RCC 7860 (cell line): ENCODE measurements at regions not wholly inside any gene's neighbourhood (a gene's known extent, or its start where the extent isn't known, plus 50 kb on each side); places are given as distances from the start of the nearest gene placed in this dataset.
"Not testable (repeated sequence)": the region's sequence is repeated elsewhere in the genome, so short reads cannot be mapped to it uniquely, and the experiment has no call there.

ENCODE experiments used
- DNase-seq: peaks from one replicate; pipeline ENCODE4 v3.0.0-alpha.2; 2015; ENCODE audit warnings: low spot score
- FAIRE-seq: peaks from 2 replicates; lab custom pipeline; 2012; peaks lifted over from hg19 to GRCh38; lab: Jason Lieb, UNC

DNA sequence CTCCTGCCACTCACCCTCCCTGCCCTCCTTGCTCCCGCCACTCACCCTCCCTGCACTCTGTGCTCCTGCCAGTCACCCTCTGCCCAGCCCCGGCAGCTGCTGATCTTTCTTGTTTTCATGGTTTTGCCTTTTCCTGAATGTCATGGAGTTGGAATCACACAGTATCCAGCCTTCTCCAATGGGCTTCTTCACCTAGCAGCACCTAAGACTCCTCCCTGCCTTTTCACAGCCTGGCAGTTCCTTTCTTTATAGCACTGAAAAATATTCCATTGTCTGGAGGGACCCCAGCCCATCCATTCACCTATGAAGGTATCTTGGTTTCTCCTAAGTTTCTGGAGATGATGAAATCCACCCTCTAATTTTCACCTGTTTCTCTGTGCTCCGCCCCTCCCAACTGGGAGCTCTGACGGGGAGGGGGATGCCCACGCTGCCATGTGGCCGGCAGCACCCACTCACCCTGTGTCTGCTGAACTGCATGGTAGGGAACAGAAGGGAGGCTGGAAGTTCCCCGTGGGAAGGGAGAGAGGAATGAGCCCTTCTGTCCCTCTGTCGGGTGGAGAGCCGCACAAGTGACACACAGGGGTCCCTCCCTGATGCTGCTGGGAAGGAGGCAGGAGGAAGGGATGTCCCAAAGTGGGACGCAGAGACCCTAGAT lies 144.9 kb upstream of the ZNF469 start:
- not testable (repeated sequence) for DNase-seq, FAIRE-seq

DNA sequence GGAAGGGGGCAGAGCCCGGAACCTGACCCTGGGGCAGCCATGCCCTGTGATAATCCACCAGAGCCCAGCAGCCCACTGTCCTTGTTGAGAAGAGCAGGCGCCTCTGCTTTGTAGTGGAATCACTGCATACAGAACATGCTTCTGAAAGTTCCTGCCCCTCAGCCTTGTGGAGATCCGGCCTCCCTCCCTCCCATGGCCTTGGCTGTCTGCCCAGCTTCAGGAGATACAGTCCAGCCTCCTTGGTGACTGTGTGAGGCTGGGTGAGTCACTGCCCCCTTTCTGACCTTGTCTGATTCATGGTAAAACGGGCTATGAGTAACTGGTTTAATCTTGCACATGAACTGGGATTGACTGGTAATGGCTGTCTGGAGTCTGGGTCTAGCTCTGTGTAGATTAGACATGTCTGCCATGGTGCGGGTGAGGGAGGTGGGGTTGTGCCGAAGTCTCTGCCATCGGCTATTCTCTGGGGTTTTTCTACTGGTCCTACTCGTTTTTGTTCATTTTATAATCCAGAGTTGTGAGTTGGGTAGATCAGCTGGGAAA lies 144.0 kb upstream of the ZNF469 start:
- DNase-seq (peak; percentile 95), FAIRE-seq (peak; percentile 99)

DNA sequence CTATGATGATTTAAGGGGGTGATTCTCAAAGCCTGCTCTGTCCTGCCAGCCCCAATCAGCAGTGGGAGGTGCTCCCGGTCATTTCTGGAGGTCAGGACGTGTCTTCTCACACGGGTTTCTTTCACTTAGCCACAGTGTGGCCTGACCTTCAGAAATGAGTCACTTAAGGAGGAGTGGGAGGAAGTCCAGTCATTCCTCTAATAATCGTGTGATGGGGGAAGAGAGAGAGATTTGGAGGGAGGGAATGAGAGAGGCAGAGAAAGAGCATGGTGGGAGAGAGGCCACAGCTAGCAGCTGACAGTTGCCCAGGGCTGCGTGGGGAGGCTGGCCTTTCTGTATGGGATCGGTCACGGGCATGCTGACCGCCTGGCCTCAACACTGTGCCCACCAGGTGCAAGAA lies 142.6 kb upstream of the ZNF469 start:
- peak; percentile 93 for FAIRE-seq
- peak; percentile 92 for DNase-seq

GRCh38 chr16:88240776-88241175 lies 142.0 kb upstream of the ZNF469 start:
- DNase-seq, FAIRE-seq: not testable (repeated sequence)

DNA sequence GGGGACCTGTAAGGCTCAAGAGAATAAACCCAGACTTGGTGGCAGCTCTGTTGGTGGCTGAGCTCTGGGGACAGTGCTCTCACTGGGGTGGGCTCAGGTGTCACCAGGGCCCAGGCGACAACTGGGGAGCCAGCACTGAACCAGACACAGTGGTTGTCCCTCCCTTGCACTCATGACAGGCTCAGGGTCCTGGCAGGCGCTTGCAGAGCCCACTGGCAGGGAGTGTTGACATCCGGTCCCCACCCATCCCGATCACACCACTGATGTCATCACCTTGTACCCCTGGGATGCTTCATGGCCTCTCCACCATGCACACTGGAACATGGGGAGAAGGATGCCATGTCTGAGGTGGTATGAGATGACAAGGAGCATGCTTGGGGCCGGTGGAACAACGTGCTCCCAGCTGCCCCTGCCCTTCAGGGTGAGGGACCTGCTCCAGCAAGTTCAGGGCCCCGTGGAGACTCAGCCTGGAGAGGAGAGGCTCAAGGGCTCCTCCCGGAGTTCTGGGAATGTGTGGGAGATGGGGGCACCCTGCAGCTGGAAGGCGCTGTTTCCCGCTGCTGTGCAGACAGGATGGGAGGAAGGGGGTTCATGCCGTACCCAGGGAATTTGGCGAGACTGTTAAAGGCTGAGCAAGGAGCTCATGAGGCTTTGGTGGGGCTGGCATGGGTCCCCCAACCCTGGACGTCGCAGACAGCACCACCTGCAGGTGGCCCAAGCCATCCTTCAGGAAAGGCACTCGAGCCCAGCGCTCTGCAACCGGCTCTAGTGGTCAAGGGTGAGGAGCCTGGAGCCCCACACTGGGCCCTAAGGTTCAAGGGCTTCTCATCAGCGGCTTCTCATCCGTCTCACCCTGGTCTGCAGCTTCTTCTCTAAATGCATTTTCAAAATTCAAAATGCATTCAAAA lies 141.1 kb upstream of the ZNF469 start:
- DNase-seq, FAIRE-seq: not testable (repeated sequence)

DNA sequence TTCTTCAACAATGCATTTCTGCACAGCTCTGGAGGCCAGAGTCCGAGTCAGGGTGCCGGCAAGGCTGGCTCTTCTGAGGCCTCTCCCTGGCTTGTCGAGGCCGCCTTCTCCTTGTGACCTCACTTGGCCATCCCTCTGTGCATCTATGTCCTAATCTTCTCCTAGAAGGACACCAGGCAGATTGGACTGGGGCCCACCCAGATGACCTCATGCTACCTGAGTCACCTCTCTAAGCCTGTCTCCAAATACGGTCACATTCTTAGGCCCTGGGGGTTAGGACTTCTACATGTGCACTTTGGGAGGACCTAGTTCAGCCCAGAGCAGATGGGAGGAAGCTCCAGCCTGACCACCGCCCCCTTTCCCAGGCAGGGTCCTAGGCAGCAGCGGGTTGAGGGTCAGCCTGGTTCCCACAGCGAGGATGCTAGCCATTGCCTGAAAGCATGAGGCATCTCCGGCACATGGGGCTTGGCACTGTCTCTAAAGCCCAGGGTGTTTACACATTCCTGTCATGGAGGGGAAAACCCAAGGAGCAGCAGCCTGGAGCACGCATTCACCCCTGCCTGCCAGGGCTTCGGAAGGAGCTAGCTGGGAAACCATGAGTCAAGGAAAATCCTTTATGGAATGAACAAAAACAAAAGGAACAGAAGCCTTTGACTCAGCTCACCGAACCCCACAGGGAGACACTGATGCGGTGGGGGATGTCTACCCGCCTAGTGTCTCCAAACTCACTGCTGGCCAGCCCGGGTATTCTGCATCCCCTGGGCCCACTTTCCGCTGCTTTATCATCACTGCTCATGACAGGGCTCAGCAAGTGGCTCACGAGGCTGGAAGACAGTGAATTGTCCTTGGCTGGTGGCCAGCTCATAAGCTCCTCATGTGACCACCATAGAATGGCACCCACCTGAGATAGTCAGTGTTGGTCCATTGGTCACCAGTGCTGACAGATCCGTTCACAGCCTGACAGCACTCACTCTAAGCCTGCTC lies 140.2 kb upstream of the ZNF469 start:
- peak; percentile 94 for FAIRE-seq
- DNase-seq: peak; percentile 95

- FAIRE-seq, DNase-seq: not testable (repeated sequence)
Measured at GRCh38 chr16:88243921-88244320, 138.8 kb upstream of the ZNF469 start.

DNA sequence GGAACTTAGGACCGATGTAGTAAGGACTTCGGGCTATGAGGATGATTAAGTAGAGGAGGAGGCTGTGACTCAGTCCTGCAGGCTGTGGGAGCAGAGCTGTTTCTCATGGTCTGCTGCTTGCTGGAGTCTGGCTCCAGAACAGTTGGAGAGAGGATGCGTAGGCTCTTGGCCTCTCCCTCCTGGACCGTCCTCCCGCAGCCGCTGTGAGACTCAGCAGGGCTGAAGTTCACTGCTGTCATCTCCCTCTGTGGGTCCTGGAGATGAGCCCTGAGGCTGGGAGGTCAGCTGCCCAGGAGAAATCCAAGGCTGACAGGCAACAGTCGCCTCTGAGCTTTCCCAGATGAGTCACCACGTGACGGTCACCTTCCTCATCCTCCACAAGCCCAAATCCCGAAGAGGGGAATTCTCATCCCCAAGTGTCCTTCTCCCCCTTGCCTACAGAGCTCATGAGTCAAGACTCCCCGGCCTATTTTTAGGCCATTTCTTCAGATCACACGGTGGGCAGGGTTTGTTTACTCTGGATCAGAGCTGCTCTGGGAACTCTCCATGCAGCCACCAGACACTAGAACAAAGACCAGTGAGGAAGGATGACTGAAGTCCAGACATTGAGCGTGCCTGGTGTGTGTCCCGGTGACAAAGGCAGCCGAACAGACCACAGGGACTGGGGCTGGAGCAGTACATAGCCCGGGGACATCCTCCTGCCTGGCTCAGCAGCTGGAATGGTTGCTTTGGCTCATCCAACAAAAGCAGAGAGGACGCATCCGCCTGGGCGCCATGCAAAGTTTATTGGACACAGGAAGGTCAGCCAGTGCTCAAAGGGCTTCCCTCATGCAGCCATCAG lies 137.3 kb upstream of the ZNF469 start:
- FAIRE-seq: peak; percentile 96
- DNase-seq: peak; percentile 99

DNA sequence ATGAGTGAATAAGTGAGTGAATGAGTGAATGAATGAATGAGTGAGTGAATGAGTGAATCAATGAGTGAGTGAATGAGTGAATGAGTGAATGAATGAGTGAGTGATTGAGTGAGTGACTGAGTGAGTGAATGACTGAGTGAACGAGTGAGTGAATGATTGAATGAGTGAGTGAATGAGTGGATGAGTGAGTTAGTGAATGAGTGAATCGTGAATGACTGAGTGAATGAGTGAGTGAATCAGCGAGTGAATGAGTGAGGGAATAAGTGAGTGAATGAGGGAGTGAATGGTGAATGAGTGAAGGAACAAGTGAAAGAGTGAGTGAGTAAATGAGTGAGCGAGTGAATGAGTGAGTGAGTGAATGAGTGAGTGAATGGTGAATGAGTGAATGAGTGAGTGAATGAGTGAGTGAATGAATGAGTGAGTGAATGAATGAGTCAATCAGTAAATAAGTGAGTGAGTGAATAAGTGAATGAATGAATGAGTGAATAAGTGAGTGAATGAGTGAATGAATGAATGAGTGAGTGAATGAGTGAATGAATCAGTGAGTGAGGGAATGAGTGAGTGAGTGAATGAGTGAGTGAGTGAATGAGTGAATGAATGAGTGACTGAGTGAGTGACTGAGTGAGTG lies 135.7 kb upstream of the ZNF469 start:
- not testable (repeated sequence) for FAIRE-seq, DNase-seq

- FAIRE-seq, DNase-seq: not testable (repeated sequence)
Measured at GRCh38 chr16:88247583-88247966, 135.2 kb upstream of the ZNF469 start.

- not testable (repeated sequence) for DNase-seq, FAIRE-seq
Measured at GRCh38 chr16:88248761-88249160, 134.0 kb upstream of the ZNF469 start.

DNA sequence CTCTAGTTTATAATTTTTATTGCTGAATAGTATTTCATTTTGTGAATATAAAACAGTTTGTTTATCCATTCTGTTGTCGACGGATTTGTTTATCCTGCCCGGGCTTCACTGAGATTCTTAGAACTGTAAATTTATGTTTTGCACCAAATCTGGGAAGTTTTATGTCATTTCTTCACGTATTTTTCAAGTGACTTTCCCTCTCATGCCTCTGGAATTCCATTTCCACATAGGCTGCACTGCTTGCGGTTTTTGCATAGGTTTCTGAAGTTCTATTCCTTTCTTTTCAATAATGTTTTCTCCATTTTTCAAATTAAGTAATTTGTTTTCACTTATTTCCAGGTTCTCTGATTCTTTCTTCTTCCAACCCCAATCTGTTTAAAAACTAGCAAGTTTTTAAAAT lies 132.4 kb upstream of the ZNF469 start:
- not testable (repeated sequence) for FAIRE-seq, DNase-seq

DNA sequence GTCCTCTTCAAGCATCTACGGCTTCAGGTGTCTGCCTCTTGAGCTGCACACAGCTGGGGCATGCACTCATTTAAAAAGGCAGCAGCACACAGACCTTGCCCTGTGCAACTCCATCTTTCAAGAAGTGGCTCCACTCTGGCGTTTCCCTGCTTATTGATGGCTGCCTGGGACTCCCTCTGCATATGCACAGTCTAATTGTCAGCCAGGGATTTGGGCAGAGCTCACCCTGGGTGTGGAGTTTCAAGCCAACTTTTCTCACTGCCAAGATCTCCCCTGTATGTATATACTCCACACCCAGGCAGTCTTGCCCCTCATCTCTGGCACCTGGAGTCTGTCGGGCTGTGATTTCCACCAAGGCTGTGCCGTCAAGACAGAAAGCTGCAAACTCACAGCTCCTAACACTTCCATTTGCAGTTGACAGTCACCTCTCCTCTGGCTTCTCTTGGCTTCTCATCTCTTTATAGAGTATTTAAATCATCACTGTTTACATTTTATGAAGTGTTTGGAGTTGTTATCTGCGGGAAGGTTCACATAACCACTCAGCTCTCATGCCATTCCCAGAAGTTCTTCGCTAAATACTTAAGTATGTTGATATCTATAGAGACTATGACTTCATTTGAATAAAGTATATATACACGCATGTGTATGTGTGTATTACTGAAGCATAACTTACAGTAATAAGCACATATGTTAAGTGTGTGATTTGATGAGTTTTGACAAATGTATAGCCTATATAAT lies 130.5 kb upstream of the ZNF469 start:
- not testable (repeated sequence) for DNase-seq, FAIRE-seq

DNA sequence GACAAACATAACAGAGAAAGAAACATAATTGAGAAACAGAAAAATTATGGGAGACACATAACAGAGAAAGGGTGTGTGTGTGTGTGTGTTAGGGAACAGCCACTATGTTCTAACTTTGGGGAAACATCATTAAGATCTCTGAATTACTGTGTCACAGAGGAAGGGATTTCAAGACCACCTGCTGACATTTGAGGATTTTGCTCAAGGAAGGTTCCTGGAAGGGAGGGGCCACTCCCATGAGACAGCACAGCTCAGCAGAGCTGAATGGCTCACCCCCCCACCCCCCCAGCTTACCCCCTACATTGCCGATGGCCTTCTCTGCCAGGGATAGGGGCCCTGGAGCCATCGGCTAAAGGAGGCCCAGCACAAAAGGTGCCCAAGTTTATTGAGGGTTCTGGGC lies 124.6 kb upstream of the ZNF469 start:
- DNase-seq, FAIRE-seq: not testable (repeated sequence)

DNA sequence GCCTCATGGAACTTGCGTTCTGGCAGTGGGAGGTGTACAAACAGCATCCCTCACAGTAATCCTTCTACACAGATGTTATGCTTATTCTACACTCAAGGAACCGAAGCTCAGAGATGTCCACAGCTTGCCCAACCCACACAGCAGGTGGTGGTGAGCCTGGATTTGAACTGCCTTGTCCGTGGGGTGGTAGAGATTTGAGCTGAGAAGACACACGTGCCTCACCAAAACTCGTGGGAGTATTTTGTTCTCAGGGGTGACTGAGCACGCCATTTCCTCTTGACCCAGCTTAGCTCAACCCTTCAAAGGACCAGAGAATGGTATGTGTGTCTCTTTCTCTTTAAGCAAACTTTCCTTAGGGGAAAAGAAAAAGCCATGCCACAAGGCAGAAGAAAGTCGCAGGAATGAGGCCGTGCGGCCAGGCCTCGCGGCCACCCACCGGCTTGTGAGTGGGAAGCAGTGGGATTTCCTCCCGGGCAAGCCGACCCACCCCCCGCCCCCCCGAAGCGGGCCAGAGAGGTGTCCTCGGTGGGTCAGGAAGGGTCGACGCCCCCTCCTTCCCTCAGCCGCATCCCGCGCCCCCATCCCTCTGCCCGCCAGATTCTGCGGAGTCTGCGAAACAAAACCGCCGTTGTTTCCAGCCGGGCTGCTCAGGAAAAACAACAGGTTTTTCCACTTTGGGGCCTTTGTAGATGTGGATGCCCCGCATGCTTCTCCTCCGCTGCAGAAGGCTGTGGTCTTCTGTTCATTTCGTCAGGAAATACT lies 123.8 kb upstream of the ZNF469 start:
- FAIRE-seq, DNase-seq: not testable (repeated sequence)

- FAIRE-seq, DNase-seq: not testable (repeated sequence)
Measured at GRCh38 chr16:88259538-88259937, 123.2 kb upstream of the ZNF469 start.

DNA sequence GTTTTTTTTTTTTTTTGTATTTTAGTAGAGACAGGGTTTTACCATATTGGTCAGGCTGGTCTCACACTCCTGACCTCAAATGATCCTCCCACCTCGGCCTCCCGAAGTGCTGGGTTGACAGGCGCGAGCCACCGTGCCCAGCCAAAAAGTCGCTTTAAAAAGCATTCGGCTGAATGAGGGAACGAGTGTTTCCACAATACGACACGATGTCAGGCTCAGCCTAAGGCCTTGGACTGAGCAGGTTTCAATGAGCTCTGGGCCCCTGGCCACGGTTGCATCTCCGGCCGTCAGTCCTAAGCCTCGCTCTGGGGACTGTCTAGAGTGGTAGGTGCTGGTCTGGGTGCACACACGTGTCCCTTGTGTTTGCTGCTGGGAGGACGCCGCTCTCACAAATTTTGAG lies 122.6 kb upstream of the ZNF469 start:
- DNase-seq, FAIRE-seq: not testable (repeated sequence)
